Frontal cortex (tissue), 3 donors: ENCODE measurements at regions not wholly inside any gene's neighbourhood (a gene's known extent, or its start where the extent isn't known, plus 50 kb on each side); places are given as distances from the start of the nearest gene placed in this dataset.
"Not testable (repeated sequence)": the region's sequence is repeated elsewhere in the genome, so short reads cannot be mapped to it uniquely, and the experiment has no call there.

Source experiments
- DNase-seq, 2 donors: peaks; one replicate each; pipeline ENCODE4 v3.0.0; 2012; ENCODE audit warnings: low spot score in 2 of 2
- FAIRE-seq: peaks from 2 replicates; lab custom pipeline; 2012; peaks lifted over from hg19 to GRCh38; lab: Jason Lieb, UNC
- donor health status: control.
- donor health status: control.
- donor health status: control.

GRCh38 chr12:129959889-129960288 is 56.1 kb upstream of the TMEM132D start:
- no peak for FAIRE-seq
- no peak for DNase-seq

- DNase-seq (peak in 1 of 2 donors; percentile 36), FAIRE-seq (no peak)
Observed at GRCh38 chr12:129961091-129961490, 57.3 kb upstream of the TMEM132D start.

- no peak for FAIRE-seq
Observed at GRCh38 chr12:129961856-129962255, 58.0 kb upstream of the TMEM132D start.

GRCh38 chr12:129964300-129964699 is 60.5 kb upstream of the TMEM132D start:
- FAIRE-seq: no peak
- DNase-seq: no peak

More at GRCh38 chr12:129961856-129962255, 58.0 kb upstream of the TMEM132D start:
- DNase-seq: no peak

GRCh38 chr12:129964826-129965457 is 61.1 kb upstream of the TMEM132D start:
- DNase-seq (no peak), FAIRE-seq (no peak)

GRCh38 chr12:129966146-129966995 is 62.5 kb upstream of the TMEM132D start:
- no peak for FAIRE-seq
- no peak for DNase-seq

DNA sequence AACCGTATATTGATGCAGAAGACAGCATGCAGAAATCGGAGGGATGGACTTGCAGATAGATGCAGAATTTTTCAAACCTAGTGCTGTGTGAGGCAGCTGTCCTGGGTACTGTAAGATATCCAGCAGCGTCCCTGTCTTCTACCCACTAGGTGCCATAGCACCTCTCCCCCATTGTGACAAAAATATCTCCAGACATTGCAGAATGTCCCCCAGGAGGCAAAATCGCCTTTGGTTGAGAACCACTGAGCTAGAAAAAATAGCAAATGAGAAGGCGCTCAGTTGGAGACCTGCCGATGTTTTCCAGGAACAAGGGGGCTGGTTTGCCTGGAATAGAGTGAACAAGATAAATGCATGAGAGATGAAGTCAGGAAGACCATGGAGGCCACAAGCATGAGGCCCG is 67.9 kb upstream of the TMEM132D start:
- FAIRE-seq (no peak), DNase-seq (no peak)

DNA sequence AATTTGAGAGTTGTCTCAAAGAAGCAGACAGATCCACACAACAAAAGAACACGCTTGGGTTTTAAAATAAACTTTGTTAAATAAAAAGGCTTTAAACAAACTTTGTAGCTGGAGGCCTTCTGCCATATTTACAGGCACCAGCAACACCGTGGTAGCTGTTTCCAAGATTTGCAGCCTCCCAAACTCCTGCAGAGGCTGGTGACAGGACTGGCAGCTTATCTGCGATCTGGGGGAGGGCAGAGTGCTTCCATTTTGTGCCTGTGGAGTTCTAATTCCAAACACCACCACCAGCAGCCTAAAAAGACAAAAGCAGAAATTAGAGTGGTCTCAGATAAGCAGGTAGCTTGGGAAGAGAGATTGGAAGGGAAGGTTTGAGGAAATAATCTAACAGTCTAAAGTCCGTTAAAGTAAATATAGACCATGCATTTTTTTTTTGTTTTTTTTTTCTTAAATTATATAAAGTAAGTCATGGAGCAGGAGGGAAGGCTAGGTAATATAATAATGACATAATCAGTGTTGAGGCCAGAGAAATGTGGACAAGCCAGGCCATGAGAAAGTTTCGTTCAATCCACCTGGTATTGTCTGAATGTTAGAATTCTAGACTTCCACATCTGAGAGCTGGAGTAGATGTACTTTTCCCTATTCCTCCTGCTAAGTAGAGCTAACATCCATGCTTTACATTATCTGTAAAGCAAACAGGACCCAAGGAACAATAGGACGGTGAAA is 69.6 kb upstream of the TMEM132D start:
- no peak for FAIRE-seq
- no peak for DNase-seq

DNA sequence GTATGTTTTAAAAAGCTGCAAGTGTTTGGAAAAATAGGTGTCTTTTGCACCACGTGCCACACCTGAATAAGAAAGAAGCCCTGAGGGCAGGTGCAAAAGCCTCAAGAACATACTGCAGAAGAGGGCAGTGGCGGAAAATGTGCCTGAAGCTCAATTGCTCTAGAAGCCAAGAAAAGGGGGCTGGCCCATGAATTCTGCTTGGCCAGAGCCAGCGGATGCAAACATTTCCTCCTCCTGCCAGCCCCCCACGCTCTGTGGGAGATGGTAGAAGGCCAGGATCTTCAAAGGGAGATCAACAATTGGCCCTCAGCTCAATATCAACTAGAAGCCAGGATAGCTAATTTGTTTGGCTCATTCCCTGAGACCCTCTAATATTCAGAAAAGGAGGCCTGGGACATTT is 80.3 kb upstream of the TMEM132D start:
- FAIRE-seq: no peak
- no peak for DNase-seq

DNA sequence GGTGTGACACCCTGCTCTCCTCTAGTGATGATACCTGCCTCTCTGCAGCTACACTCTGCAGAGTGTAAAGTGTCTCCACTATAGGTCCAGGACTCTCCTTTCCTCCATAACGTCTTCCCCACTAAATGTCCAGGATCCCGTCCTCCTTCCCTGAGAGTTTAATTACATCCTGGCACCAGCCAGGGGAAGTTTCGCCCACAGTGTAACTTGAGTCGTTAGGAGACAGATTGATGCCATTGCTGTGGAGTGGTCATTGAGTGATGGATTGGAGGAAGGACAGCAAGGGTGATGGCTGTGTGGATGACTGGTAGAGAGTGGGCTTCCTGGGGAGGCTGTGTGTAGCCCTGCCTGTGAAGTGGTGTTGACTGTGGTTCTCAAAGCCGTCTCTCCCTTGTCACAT is 84.0 kb upstream of the TMEM132D start:
- FAIRE-seq (no peak), DNase-seq (no peak)

- no peak for DNase-seq
- FAIRE-seq: no peak
Observed at GRCh38 chr12:129994634-129995033, 90.8 kb upstream of the TMEM132D start.

DNA sequence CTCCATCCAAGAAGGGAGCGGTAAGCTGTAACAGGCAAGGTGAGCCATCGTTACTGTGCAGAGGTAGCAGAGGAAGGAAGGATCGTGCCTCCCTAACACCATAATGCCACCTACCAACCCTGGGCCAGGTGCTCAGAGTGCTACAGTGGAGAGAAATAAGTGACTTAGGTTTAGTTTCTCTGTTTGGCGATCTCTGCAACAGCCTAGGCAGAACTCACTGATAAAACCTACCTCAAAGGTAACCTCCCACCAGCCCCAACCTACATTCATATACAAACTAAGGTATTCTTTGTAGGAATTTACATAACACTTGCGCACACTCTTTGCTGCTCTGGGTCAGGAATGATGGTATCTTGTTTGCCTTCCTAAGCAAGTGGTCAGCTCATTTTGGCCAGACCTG is 93.4 kb upstream of the TMEM132D start:
- DNase-seq: no peak
- FAIRE-seq: no peak

- DNase-seq, FAIRE-seq: not testable (repeated sequence)
Observed at GRCh38 chr12:130004310-130004877, 100.6 kb upstream of the TMEM132D start.

DNA sequence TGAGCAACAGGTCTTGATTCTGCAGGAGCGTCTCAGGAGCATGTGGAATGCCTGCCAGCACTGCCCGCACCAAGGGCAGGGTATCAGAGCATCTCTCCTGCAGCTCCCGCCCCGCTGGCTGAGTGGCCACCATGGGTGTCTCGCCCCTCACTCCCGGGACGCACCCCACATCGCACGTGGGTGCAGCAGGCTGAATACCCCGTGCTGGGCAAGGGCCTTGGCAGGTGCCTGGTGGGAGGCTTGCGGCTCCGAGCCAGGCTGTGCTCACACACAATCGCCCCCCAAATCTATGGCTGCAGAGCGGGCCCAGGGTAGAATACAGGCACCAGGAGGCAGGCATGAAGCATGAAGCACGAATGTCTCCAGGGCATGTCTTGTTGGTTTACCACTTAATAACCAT is 103.9 kb upstream of the TMEM132D start:
- DNase-seq (no peak), FAIRE-seq (no peak)

DNA sequence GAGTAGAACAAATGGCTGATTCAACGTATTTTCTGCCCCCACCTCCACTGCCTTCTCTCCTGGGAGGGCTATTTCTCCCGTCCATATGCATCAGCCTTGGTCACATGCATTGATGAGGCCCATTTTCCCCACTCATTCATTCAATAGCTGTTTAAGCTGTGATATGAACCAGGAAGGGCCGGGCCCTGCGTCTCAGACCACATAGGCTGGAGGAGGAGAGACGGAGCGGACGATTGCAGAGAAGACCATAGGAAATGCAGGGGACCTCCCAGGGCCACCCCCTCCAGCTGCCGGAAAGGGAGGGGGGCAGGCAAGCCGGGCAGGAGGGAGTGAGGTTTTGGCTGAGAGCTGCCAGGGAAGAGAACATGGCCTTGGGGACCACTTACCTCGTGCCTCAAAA is 104.4 kb upstream of the TMEM132D start:
- DNase-seq (no peak), FAIRE-seq (no peak)

- DNase-seq: no peak
- FAIRE-seq: no peak
Observed at GRCh38 chr12:130009961-130010360, 106.1 kb upstream of the TMEM132D start.

DNA sequence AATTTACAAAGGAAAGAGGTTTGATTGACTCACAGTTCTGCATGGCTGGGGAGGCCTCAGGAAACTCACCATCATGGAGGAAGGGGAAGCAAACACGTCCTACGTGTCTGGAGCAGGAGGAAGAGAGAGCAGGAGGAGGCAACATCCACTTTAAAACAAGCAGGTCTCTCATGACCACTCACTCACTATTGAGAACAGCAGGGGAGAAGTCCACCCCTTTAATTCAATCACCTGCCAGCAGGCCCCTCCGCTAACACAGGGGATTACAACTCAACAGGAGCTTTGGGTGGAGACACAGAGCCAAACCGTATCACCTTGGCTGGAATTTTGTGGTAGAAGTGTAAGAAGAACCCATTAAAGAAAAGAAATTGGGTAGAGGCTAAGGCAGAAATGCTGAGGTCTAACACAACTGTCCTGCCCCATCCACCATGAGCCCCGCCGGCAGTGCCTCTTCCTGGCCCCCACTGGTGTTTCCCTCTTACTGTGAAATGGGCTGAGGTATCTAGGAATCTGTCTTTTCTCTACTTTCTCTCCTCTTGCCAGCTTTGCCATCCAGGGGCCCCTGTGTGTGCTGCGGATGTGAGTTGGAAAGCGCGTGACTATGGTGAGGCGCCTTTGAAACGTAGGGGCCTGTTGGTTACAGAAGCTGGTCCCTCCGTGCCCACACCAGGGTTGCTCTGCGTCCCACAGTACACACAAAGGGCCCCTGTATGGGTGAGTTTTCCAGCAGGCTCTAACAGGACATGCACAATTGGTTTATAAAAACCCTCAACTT is 108.0 kb upstream of the TMEM132D start:
- FAIRE-seq: no peak
- DNase-seq: no peak

DNA sequence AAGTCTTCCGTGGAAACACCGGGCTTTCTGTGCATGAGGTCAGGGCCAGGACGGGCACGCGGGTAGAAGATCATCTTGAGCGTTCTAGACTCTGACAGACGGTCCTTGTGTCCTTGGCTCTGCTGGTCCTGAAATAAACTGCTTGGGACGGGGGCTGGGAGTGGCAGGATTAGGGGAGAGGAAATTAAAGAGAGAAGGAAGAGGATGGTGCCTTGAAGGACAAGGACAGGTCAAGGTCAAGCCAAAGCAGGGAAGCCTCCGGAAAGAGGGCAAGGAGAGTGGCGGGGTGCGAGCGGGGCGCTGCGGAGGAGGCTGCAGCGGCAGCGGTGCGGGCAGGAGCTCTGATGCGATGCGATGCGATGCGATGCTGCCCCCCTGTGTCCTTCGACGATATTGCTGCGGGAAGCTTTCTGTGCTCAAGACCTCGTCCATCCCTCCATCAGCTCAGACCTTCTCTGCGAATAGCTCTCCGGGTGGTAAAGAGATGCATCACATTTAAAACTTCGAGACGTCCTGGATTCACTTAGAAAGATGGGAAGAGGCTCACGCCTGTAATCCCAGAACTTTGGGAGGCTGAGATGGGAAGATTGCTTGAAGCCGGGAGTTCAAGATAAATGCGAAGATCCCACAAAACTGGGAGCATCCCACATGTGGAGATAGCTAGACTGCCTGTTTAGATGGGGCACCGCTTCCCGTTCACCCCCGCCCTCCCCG is 110.1 kb upstream of the TMEM132D start:
- DNase-seq (peak; percentile 70 to 76), FAIRE-seq (no peak)

DNA sequence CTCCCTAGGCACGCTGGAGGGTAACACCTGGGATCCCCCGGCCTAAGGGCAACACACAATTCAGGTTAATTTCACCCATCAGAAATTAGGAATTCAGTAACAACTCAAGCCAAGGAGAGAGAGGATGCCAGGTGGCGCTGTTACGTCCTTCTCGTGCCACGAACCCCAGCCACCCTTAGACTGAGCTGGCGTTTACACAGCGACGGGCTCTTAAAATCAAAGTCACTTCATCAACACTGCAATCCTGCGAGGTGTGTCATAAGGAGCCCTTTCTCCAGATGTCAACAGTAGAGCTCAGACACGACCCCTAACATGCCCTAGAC is 110.6 kb upstream of the TMEM132D start:
- DNase-seq (no peak), FAIRE-seq (no peak)
